H9 (cell line): ENCODE measurements at regions not wholly inside any gene's neighbourhood (a gene's known extent, or its start where the extent isn't known, plus 50 kb on each side); places are given as distances from the start of the nearest gene placed in this dataset.

Experiments used
- DNase-seq: peaks from one replicate; pipeline ENCODE4 v3.0.0-alpha.2; 2017
- H2AFZ ChIP-seq: one replicate; pipeline ENCODE4 v1.6.1; 2013; ENCODE audit warnings: mild to moderate bottlenecking, low read length, control low read depth, moderate library complexity
- H2AK5ac ChIP-seq: 2 replicates; pipeline ENCODE4 v1.6.1; 2013; ENCODE audit warnings: low read length, control low read depth, mixed read lengths; ENCODE audit not compliant: insufficient read length
- H2BK120ac ChIP-seq: one replicate; pipeline ENCODE4 v1.6.1; 2013; ENCODE audit warnings: low read depth, mild to moderate bottlenecking, low read length, control low read depth, inconsistent platforms; ENCODE audit not compliant: poor library complexity, severe bottlenecking
- H2BK12ac ChIP-seq: 2 replicates; pipeline ENCODE4 v1.6.1; 2013; ENCODE audit warnings: low read length, control low read depth, mixed read lengths, low read depth; ENCODE audit not compliant: insufficient read length
- H2BK15ac ChIP-seq: 2 replicates; pipeline ENCODE4 v1.6.1; 2013; ENCODE audit warnings: low read depth, low read length, control low read depth
- H2BK20ac ChIP-seq: one replicate; pipeline ENCODE4 v1.6.1; 2013; ENCODE audit warnings: low read depth, mild to moderate bottlenecking, low read length, control low read depth, inconsistent platforms; ENCODE audit not compliant: poor library complexity, severe bottlenecking
- H2BK5ac ChIP-seq: 2 replicates; pipeline ENCODE4 v1.6.1; 2013; ENCODE audit warnings: low read length, control low read depth, mixed read lengths; ENCODE audit not compliant: insufficient read length
- H3K14ac ChIP-seq: 2 replicates; pipeline ENCODE4 v1.6.1; 2013; ENCODE audit warnings: low read length, control low read depth; ENCODE audit not compliant: insufficient read depth
- H3K18ac ChIP-seq: 2 replicates; pipeline ENCODE4 v1.6.1; 2013; ENCODE audit warnings: low read depth, mild to moderate bottlenecking, mixed read lengths, low read length, control low read depth; ENCODE audit not compliant: insufficient read length
- H3K23ac ChIP-seq: 2 replicates; pipeline ENCODE4 v1.6.1; 2013; ENCODE audit warnings: low read length, control low read depth, mixed read lengths, low read depth; ENCODE audit not compliant: insufficient read length
- H3K23me2 ChIP-seq: 2 replicates; pipeline ENCODE4 v1.6.1; 2013; ENCODE audit warnings: low read depth, mild to moderate bottlenecking, mixed read lengths, low read length, control low read depth; ENCODE audit not compliant: insufficient read length, poor library complexity, severe bottlenecking
- H3K27ac ChIP-seq: 2 replicates; pipeline ENCODE4 v1.5.1; 2013; ENCODE audit warnings: low read length, control low read depth, mixed read lengths, low read depth; ENCODE audit not compliant: insufficient read length
- H3K27me3 ChIP-seq: 2 replicates; pipeline ENCODE4 v1.6.1; 2013; ENCODE audit warnings: low read length, control low read depth, inconsistent platforms; ENCODE audit not compliant: insufficient read depth
- H3K4ac ChIP-seq: 2 replicates; pipeline ENCODE4 v1.6.1; 2013; ENCODE audit warnings: low read depth, mild to moderate bottlenecking, control low read depth, inconsistent platforms, low read length, moderate library complexity
- H3K4me1 ChIP-seq: 2 replicates; pipeline ENCODE4 v1.6.1; 2013; ENCODE audit warnings: low read length, control low read depth, inconsistent platforms; ENCODE audit not compliant: insufficient read depth
- H3K4me2 ChIP-seq: 2 replicates; pipeline ENCODE4 v1.6.1; 2013; ENCODE audit warnings: low read length, control low read depth, mixed read lengths; ENCODE audit not compliant: insufficient read length, insufficient read depth
- H3K56ac ChIP-seq: 2 replicates; pipeline ENCODE4 v1.6.1; 2013; ENCODE audit warnings: low read depth, mild to moderate bottlenecking, mixed read lengths, low read length, control low read depth; ENCODE audit not compliant: insufficient read length
- H3K79me1 ChIP-seq: 2 replicates; pipeline ENCODE4 v1.6.1; 2013; ENCODE audit warnings: low read depth, mild to moderate bottlenecking, moderate library complexity, low read length, control low read depth, inconsistent platforms; ENCODE audit not compliant: insufficient read depth, poor library complexity, severe bottlenecking
- H3K79me2 ChIP-seq: 2 replicates; pipeline ENCODE4 v1.6.1; 2013; ENCODE audit warnings: low read length, control low read depth, inconsistent platforms; ENCODE audit not compliant: insufficient read depth
- H3K9ac ChIP-seq: 2 replicates; pipeline ENCODE4 v1.6.1; 2013; ENCODE audit warnings: low read length, control low read depth, mixed read lengths; ENCODE audit not compliant: insufficient read length; ENCODE audit errors: extremely low read depth
- H3K9me3 ChIP-seq: one replicate; pipeline ENCODE4 v1.6.1; 2013; ENCODE audit warnings: low read depth, low read length, inconsistent platforms; ENCODE audit not compliant: control insufficient read depth
- H3T11ph ChIP-seq: one replicate; pipeline ENCODE4 v1.6.1; 2013; ENCODE audit warnings: mild to moderate bottlenecking, low read length, control low read depth, inconsistent platforms
- H4K20me1 ChIP-seq: one replicate; pipeline ENCODE4 v1.6.1; 2013; ENCODE audit not compliant: control insufficient read depth, insufficient read length, insufficient read depth
- H4K5ac ChIP-seq: 2 replicates; pipeline ENCODE4 v1.6.1; 2013; ENCODE audit warnings: low read depth, mild to moderate bottlenecking, mixed read lengths, low read length, control low read depth; ENCODE audit not compliant: insufficient read length
- H4K8ac ChIP-seq: replicated peaks from 2 replicates; pipeline ENCODE4 v1.6.1; 2013; ENCODE audit warnings: low read length, control low read depth, mixed read lengths, low read depth; ENCODE audit not compliant: insufficient read length
- H4K91ac ChIP-seq: 2 replicates; pipeline ENCODE4 v1.6.1; 2013; ENCODE audit warnings: low read depth, mild to moderate bottlenecking, moderate library complexity, mixed read lengths, low read length, control low read depth; ENCODE audit not compliant: insufficient read length
- H3K27ac Mint-ChIP-seq, 3 experiments: 2 replicates in 2 of 3; 3 replicates in 1 of 3; pipeline ENCODE4 v1.8.0; 2020 to 2021; ENCODE audit warnings: mixed read lengths in 3 of 3, mild to moderate bottlenecking in 1 of 3, moderate library complexity in 1 of 3
- H3K27me3 Mint-ChIP-seq: 2 replicates; pipeline ENCODE4 v1.8.0; 2021; ENCODE audit warnings: low read depth, mild to moderate bottlenecking, moderate library complexity, mixed read lengths
- H3K36me3 Mint-ChIP-seq, 3 experiments: 2 replicates in 2 of 3; 3 replicates in 1 of 3; pipeline ENCODE4 v1.8.0; 2020 to 2021; ENCODE audit warnings: low read depth in 3 of 3, mixed read lengths in 3 of 3; ENCODE audit not compliant: insufficient read depth in 1 of 3
- H3K4me1 Mint-ChIP-seq, 2 experiments: 2 replicates each; pipeline ENCODE4 v1.8.0; 2020; ENCODE audit warnings: mixed read lengths in 2 of 2
- H3K4me3 Mint-ChIP-seq, 2 experiments: 2 replicates in 1 of 2; 3 replicates in 1 of 2; pipeline ENCODE4 v1.8.0; 2020 to 2021; ENCODE audit warnings: mild to moderate bottlenecking in 2 of 2, mixed read lengths in 2 of 2, moderate library complexity in 1 of 2
- H3K9me3 Mint-ChIP-seq, 2 experiments: 2 replicates in 1 of 2; 3 replicates in 1 of 2; pipeline ENCODE4 v1.8.0; 2020; ENCODE audit warnings: mild to moderate bottlenecking in 2 of 2, mixed read lengths in 2 of 2, moderate library complexity in 1 of 2
- WGBS: extraction: QIAGEN DNeasy Blood & Tissue Kit; methylation state at CpG from one replicate; pipeline ENCODE4 v1.1.7; 2013; ENCODE audit warnings: missing lambda C conversion rate, low lambda C conversion rate, mixed read lengths; ENCODE audit not compliant: insufficient read length; ENCODE audit errors: extremely low coverage; 5-methylcytosine and 5-hydroxymethylcytosine counted together
- TF ChIP-seq, protein P1 (sequence below): fragments of 200-600 bp; sonication (generic); conservative IDR thresholded peaks from 3 replicates; pipeline ENCODE4 v1.8.0; 2021; ENCODE audit warnings: antibody characterized with exemption, mild to moderate bottlenecking

DNA sequence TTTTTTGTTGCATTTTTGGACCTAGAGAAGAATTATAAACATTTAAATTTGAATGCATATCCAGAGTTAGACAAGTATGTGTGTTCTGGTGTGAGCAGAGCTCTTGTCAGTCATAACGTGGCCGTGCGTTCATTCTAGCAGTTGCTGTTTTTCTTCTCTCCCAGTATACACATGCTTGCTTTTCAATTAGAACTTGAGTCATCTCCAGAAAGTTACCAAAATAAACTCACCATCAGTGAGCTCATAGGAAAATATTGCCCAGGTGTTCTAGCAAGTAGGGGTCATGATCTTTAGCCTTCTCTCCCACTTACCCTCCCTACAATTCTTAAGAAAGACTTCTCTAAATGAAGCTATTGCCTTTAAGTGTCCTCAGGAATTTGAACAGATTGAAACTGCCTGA is 247.5 kb upstream of the TUT7 start:
- Mint-ChIP-seq H3K4me3 (no peak overlapping the region), H3K27me3 (peaks cover 9% of the 10 kb centered on the region), H3K9me3 (peaks cover 0 to 5% of the 10 kb centered on the region in 2 experiments; a peak in 1 of 5 replicates), H3K36me3 (peaks cover 0 to 6% (median 3%) of the 10 kb centered on the region in 3 experiments; a peak in 3 of 7 replicates), H3K27ac (no peak overlapping the region), H3K4me1 (peaks cover 41 to 64% of the 10 kb centered on the region in 2 experiments)
- Histone ChIP-seq H2BK120ac (no peak overlapping the region), H4K20me1 (no peaks in the 10 kb centered on the region), H3K9me3 (no peaks in the 10 kb centered on the region), H4K5ac (no peak overlapping the region), H3K23ac (no peak overlapping the region), H3K4me2 (no peak overlapping the region), H2BK12ac (no peak overlapping the region), H2BK5ac (no peak overlapping the region), H3K27ac (no peak overlapping the region), H3K79me1 (no peaks in the 10 kb centered on the region), H3K56ac (no peak overlapping the region), H2AK5ac (no peak overlapping the region), H3K27me3 (no peaks in the 10 kb centered on the region), H3K79me2 (no peaks in the 10 kb centered on the region), H4K91ac (no peak overlapping the region), H2AFZ (no peak overlapping the region), H3K4ac (no peak overlapping the region), H4K8ac (no peak overlapping the region), H2BK20ac (no peak overlapping the region), H3K18ac (no peak overlapping the region), H3K23me2 (no peaks in the 10 kb centered on the region), H3K9ac (no peak overlapping the region), H3T11ph (no peak overlapping the region), H2BK15ac (no peak overlapping the region), H3K14ac (no peak overlapping the region), H3K4me1 (peaks cover 3% of the 10 kb centered on the region; the same call in 1 of the 2 replicates)
- TF ChIP-seq, protein P1, sequence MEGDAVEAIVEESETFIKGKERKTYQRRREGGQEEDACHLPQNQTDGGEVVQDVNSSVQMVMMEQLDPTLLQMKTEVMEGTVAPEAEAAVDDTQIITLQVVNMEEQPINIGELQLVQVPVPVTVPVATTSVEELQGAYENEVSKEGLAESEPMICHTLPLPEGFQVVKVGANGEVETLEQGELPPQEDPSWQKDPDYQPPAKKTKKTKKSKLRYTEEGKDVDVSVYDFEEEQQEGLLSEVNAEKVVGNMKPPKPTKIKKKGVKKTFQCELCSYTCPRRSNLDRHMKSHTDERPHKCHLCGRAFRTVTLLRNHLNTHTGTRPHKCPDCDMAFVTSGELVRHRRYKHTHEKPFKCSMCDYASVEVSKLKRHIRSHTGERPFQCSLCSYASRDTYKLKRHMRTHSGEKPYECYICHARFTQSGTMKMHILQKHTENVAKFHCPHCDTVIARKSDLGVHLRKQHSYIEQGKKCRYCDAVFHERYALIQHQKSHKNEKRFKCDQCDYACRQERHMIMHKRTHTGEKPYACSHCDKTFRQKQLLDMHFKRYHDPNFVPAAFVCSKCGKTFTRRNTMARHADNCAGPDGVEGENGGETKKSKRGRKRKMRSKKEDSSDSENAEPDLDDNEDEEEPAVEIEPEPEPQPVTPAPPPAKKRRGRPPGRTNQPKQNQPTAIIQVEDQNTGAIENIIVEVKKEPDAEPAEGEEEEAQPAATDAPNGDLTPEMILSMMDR, result no peak
- DNase-seq, result no peak
- no CpG with 5 or more reads among the region's 3 CpGs for WGBS
